Fibroblast of peridontal ligament (primary cell): ENCODE measurements at regions not wholly inside any gene's neighbourhood (a gene's known extent, or its start where the extent isn't known, plus 50 kb on each side); places are given as distances from the start of the nearest gene placed in this dataset.

Source experiments
- DNase-seq: peaks from one replicate; pipeline ENCODE4 v3.0.0-alpha.2; 2010; ENCODE audit errors: extremely low read depth

DNA sequence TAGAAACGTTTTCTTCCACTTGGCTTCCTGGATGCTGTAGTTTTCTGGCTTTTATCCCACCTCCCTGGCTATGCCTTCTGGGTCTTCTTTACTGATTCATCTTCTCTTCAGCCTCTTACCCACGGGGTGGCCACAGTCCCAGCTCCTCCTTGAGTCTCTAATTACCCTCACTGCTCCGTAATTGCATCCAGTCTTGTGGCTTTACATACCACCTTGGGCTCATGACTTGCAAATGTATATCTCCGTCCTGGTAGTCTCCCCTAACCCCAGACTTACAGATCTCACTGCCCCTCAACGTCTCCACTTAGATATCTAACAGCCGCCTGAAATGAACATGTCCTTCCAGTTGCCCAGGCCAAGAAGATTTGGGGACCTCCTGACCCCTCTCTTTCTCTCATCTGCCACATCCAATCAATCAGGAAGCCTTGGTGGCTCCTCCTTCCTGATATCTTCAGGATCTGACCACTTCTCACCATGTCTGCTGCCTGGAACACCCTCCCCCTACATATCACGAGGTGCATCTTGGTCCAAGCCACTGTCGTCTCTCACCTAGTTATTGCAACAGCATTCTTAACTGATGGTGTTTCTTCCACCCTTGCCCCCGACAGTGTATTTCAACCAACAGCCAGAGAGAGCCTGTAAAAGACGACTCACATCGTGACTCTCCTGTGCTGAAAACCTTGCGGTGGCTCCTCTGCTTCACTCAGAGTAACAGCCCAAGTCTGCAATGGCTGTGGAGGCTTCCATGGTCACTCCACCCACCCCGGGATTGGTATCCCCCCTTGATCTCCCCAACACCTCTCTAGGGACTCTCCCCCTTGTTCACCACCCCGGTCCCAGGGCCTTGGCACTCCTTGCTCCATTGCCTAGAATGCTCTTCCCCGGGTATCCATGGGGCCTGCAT is 219.0 kb upstream of the POU3F1 start:
- DNase-seq, result no peak

GRCh38 chr1:38263438-38263837 is 216.8 kb upstream of the POU3F1 start:
- no peak for DNase-seq

- DNase-seq, result no peak
These were observed 215.0 kb upstream of the POU3F1 start for GRCh38 chr1:38261574-38261973.

- DNase-seq, result no peak
These were observed 211.6 kb upstream of the POU3F1 start for GRCh38 chr1:38258085-38258627.

- no peak for DNase-seq
These were observed 210.8 kb upstream of the POU3F1 start for GRCh38 chr1:38257374-38257773.

DNA sequence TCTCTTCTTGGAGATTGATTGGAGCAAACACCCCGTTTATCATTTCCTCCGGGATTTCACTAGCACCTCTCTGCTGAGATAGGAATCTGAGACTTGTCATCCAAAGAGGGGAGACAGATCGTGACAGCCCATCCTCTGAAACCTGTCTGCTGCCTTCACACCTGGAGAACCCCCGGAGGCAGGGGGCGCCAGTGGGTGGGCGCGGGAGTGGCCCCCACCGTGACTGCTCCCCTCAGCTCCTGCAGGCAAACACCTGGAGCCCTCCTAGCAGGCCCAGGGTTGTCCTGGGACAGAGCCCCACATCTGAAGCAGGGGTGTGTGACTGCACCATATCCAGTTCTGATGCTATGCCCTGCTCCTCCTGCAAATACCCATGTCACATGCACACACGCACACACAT is 209.5 kb upstream of the POU3F1 start:
- no peak for DNase-seq

DNA sequence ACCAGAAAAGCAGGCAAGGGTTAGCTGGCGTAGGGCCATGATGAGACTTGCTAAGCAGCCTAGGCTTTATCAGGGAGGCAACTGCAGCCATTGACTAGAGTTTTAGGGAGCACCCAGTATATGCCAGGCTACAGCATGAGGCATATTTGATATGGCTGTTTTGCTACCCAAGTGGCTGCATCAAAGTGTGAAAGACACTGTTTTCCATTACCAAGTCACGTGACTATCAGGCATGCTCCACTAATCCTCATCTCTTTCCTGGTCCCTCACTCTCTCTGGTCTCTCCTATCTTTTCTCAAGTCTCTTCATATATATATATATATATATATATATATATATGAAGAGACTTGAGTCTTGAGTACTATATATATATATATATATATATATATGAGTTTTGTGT is 206.7 kb upstream of the POU3F1 start:
- no peak for DNase-seq

DNA sequence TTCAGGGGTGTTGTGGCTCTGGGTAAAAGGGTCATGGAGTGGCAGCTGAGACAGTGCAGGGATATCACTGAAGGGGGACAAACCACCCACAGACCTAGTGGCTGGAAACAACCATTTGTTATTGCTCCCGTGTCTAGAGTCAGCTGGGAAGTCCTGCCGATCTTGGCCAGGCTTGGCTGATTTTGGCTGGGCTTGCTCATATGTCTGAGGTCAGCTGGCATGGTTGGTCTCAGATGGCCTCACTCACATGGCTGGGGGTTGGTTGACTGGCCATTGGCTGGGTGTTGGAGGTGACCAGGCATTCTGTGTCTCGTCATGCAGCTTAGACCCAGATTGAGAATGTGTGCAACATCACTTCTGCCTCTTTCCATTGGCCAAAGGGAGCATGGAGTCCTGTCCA is 203.8 kb upstream of the POU3F1 start:
- no peak for DNase-seq

GRCh38 chr1:38249001-38249400 is 202.4 kb upstream of the POU3F1 start:
- no peak for DNase-seq

DNA sequence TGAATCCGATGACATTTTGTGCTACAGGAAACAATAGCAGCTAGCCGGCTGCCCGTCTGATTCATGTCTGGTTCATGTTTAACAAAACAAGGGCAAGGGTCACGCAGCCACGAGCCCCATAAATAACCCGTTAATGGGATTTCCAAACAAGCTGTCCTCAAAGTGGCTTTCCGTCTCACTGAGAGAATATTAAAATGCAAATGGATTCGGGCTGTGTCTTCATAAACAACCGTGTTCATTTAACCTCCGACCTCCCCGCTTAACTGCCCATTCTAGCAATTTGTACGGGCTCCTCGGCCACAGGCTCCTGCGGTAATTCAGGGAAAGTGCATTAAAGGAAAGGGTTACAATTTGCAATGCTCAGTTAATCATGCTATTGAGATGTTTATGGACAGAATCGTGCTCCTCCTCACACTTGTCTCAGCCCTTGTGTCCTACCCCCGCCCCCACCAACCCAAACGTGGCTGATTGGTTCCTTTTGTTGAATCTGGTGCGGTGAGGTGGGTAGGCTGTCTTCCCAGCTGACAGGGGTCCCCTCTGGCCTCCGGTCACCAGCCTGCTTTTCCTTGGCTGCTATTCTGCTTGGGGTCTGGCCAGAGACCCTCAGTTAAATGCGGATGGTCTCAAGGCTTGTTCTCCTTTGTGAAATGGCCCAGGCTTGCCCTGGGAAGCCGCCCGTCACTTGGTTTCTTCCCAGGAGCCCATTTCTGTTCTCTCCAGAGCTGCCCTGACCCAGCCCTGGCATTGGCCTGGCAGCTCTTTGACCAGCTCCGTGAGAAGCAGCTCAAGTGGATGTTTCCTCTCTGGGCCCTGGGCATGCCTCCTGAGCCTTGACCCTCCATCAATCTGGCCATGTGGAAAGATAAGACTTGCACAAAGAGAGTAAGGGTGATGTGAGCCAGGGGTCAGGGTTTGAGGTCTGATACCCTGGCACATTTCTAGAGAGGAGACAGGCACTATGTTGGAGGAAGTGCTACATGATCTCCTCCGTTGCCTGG is 200.7 kb upstream of the POU3F1 start:
- no peak for DNase-seq

DNA sequence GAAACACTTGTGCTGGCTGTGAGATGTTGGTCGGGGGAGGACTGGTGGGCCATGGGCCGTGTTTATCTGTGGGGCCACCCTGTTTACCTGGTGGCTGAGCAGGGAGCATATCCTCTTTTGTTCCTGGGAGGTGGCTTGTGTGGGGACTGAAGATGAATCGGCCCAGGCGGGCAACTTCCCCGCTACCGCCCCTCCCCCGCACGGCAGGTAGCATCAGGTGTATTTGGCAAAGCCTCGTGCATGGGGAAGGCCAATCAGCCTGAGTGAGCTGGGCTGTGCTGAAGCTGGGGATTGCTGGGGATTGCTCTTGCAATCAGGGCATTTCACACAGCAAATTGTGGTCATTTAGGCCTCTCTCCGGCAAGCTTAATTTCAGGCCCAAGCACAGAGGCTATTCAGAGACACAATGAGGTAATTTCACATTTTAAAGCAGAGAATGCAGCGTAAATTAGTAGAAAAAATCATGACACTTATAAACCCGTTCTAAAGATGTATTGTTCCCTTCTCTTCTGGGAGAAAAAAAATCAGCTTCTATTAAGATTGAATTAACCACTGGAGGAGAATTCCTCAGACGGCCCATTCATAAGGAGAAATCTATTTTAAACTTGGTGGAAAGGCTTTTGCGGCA is 197.7 kb upstream of the POU3F1 start:
- no peak for DNase-seq

GRCh38 chr1:38243106-38243505 is 196.5 kb upstream of the POU3F1 start:
- no peak for DNase-seq

DNA sequence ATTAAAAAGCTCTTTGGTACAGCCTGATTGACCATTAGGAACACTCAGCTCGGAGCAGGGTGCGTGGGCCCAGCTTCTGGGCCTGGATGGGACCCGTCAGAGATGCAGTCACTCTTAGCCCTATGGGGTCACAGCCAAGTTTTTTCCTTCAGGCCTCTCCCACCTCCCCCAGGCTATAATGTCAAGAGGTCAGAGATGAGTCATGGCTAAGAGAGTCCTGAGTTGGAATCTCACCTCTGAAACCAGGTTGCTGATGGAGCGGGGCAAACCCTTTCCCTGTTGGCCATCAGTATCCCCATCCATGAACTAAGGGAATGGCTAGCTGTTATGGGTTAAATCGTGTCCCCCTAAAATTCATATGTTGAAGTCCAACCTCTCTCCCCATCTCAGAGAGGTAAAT is 195.9 kb upstream of the POU3F1 start:
- no peak for DNase-seq

DNA sequence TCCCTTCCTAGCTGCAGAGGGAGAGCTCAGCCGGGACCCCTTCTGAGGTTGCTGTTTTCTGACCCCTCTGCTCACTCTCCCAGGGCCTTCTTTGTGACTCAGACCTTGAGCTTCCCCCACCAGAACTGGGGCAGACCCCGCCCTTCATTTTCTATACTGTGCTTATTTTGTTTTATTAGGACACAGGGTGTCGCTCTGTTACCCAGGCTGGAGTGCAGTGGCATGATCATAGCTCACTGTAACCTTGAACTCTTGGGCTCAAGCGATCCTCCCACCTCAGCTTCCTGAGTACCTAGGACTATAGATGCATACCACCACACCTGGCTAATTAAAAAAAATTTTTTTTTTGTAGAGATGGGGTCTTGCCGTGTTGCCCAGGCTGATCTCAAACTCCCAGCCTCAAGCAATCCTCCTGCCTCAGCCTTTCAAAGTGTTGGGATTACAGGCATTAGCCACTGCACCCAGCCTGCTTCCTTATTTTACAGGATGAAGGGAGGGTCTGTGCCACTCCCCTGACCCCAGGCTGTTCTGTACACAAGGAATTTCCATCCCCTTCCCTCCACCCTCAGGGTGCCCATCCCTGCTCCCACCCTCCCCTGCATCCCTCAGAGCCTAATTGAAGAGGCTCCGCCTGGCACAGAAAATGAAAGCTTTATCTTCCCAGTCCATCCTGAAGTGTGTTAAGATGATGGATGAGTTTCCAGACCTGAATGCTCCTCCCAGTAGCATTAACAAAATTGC is 195.2 kb upstream of the POU3F1 start:
- no peak for DNase-seq

DNA sequence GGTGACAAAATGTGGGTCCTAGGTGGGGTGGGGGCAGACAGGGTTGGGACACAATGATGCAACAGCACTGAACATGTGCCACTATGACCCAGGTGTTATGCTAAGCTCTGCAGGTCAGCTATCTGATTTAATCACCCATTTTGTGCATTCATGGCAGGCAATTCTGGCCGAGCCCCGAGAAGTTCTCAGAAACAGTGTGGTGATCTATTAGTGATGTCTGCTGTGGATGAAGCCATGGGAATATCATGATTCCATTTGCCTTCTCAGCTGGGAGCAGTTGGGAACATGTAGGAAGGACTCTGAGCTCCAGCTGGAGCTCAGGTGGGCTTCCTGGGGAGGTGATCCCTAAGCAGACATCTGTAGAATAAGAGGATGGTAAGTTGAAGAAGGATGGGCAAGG is 194.0 kb upstream of the POU3F1 start:
- no peak for DNase-seq

GRCh38 chr1:38239258-38239835 is 192.8 kb upstream of the POU3F1 start:
- DNase-seq, result no peak

DNA sequence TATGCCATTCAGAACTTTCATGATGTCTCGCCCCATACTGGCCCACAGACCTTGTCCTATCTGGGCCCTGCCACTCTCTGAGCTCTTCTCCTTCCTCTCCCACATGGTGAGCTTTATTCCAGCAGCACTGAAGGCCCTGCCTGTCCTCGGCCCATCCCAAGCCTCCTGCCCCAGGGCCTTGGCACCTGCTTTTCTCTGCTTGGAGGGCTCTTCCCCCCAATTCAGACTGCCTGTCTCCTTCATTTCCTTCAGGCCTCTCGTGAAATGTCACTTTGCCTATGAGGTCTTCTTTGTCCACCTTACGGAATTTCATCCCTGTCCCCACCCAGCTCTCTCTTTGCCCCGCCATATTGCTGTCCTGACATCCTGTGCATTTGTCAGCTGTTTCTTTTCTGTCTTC is 191.7 kb upstream of the POU3F1 start:
- DNase-seq, result no peak

DNA sequence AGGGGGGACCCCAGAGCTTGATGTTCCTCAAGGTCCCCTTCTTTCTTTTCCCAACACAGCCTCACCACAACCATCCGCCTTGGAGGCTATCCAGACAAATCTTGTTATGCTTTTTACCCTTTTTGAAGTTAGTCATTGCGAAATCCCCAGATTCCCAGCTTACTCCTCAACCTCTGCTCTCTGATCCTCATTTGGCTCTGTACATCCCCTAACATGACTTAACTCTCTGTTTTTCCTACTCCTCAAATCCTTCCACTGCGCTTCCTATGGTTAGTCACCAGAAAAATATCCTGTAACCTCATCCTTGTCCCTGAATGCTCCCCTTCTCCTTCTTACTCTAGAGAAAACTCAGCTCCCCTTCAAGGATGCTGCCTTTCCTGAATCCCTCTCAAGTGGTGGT is 189.1 kb upstream of the POU3F1 start:
- DNase-seq, result peak; percentile 67

DNA sequence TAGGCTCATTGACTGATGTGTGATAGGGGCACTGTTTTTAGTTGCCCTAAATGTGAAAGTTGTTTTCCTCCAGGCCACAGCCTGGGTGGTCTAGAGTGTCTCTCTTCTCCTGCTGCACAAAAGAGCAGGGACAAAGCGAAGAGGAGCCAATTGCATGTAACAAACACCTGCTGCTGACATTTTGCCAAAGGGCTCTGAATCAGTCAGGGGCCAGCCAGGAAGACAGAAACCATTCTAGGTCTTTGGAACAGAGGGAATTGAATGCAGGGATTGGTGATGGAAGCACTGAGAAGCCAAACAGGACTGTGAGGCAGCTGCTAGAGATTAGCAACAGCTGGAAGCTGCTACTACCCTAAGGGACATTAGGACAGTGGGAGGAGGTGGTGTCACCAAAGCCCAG is 185.3 kb upstream of the POU3F1 start:
- DNase-seq, result no peak

DNA sequence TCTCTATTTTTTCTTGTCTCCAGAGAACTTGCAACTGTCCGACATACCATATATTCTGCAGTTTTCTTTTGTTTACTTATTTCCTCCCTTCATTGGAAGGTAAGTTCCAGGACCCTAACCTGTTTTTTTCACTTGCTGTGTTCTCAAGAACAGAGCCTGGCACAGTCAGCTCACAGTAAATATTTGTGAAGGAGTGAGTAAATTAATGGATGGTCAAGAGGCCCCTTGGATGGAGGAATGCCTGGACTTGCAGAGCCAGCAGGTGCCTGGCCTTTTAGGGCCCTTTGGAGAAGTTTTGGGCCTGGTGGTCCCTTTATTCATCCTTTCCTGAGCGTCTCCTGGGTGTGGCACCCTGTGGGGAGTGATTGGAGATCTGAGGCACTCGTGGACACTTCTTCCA is 182.1 kb upstream of the POU3F1 start:
- DNase-seq, result no peak

DNA sequence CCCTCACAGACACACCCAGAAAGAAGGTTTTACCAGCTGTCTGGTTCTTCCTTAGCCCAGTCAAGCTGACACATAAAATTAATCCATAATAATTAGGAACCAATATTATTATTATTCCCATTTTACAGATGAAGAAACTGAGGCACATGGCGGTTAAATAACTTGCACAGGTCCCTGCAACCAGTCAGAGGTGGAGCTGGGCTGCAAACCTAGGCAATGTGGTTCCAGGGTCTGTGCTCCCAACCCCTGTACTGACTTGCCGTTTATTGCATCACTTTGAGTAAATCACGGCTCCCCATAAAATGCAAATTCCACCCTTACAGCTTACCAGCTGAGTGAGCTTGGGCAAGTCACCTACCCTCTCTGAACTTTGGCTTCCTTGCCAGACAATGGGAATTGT is 179.2 kb upstream of the POU3F1 start:
- DNase-seq, result no peak
